ENCODE measurements at regions not wholly inside any gene's neighbourhood (a gene's known extent, or its start where the extent isn't known, plus 50 kb on each side); places are given as distances from the start of the nearest gene placed in this dataset.
"Not testable (repeated sequence)": the region's sequence is repeated elsewhere in the genome, so short reads cannot be mapped to it uniquely, and the experiment has no call there.

DNA sequence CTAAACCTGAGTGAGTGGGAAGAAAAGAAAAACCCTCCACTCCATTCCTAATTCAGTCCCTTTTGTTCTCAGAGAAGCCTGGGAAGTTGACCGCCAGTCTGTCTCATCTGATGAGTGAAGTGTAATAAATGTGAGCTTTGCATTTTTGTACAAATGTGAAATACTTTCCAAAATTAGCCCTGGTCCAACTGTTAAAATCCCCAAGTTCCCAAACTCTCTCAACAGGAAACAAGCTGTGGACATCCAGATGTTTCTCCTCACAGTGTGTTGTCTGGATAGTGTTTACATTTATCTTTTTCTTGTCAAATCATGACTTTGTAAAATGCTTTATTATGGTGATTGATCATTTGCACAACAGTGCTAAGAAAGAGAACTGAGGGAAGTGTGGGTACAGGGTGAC is 145.1 kb downstream of the TM2D1 start:
- no peak for DNase-seq

DNA sequence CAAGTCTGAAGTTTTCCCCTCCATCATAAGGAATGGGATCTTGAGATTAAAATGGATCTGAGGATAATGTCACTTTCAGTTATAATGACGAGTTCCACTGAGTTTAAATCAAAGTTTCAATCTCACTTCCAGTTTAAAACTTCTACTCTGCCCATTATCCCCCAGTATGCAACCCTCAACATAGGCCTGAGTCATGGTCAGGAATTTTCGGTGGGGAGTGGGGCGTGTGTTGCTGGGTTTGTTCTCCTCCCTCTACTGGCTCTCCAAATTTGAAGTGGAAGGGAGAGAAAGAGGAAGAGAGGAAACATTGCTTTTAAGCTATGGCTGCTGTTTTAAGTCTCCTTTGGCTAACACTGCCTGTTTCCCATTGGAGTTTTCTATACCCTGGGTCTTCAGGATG is 152.9 kb downstream of the TM2D1 start:
- DNase-seq: no peak

DNA sequence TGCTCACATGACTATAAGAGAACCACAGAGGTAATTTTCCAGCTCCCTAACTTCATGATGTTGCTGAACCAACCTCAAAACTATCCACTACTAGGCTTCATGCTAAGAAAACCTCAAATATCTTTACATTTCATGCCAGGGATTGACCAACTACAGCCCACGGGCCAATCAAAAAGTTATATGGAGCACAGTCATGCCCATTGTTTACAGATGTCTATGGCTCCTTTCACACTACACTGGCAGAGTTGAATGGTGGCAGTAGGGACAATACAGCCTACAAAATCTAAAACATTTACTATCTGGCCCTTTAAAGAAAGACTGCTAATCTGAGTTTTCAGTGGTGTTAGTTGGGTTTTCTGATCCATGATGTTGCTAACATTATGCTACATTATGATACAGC is 154.8 kb downstream of the TM2D1 start:
- DNase-seq: no peak

DNA sequence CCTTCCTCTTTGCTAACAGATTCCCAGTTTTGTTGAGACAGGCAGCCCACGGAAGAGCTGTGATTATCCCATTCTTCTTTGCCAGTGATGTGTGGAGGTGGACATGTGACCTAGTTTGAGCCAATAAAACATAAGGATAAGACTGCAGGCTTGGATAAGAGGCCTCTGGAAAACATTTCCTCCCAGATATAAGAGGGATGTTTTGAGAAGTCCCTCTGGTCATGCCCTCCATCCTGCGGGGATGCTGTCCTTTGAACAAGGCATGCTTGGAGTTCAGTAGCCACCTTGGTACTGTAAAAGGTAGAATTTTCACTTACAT is 155.7 kb downstream of the TM2D1 start:
- DNase-seq: no peak

DNA sequence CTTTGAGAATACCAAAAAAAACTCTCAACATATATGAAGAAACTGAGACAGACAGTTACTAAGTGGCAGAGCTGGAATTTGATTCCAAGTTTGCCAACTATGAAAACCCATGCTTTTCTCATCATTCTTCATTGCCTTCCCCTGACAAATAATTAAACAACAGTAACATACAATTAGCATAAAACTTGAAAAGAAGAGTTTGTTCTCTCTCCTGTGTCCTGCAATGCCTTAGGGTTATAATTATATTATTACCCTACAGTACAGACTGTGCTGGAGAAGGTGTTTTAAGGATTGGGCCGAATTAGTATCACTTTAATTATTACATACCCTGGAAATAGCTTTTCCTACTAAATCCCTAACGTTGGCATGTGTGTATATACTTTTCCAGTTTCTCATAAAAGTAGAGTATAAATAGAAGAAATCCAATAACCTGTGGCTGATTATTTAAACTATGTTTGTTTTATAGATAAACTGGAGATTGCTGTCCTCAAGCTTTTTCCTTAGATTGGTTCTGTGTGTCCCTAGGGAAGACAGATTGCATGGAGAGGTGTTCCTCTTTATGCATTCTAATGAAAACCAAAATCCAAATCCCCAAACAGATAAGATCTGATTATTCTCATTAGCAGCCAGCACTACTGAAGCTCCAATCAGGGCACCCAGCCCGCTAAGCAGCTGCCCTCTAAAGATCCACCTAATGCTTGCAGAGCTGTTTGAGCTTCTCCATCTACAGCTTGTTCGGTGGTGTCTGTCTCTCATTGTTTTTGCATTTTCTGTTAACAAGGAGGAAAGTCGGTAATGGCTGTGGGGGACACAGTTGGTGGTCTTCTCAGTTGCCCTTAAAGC is 156.3 kb downstream of the TM2D1 start:
- DNase-seq: no peak

DNA sequence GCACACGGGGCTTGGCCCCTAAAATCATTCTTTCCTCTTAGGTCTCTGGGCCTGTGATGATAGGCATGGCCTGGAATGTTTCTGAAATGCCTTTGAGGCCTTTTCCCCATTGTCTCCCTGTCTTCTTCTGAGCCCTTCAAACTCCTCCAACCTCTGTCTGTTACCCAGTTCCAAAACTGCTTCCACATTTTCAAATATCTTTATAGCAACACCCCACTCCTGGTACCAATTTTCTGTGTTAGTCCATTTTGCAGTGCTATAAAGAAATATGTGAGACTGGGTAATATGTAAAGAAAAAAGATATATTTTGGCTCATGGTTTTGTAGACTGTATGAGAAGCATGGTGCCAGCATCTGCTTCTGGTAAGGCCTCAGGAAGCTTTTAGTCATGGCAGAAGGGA is 158.8 kb downstream of the TM2D1 start:
- DNase-seq: no peak

DNA sequence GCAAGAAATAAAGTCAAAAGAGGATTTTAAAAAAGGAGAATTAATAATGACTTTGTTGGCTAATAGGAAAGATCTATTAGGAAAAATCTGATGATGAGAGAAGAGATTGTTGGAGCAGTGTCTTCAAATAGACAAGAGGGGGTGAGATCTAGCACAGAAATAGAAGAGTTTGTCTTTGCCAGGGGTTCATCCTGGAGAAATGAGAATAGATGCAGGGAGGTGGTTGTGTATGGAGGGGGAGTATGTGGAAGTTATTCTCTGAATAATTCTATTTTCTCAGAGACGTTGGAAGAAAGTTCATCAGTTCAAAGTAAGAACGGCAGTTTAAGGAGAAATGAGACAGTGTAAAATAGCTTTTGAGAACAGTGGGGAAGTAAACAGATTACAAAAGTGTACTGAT is 161.3 kb downstream of the TM2D1 start:
- DNase-seq: no peak

DNA sequence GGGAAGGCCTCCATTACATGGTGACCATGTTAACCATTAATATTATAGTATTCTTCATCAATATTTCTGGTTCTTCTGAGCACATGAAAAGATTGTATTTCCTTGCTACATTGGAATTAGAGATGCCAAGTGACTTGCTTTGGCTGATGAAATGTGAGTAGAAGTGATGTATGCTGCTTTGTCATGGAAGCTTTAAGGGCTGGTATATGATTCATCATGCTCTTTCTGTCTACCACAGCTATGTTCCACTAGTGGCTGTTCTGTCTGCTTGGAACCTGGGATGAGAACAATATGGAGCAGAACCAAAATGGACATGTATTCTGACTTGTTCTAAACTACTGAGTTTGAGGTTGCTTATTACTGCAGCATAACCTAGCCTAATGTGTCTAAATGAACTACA is 163.3 kb downstream of the TM2D1 start:
- no peak for DNase-seq

DNA sequence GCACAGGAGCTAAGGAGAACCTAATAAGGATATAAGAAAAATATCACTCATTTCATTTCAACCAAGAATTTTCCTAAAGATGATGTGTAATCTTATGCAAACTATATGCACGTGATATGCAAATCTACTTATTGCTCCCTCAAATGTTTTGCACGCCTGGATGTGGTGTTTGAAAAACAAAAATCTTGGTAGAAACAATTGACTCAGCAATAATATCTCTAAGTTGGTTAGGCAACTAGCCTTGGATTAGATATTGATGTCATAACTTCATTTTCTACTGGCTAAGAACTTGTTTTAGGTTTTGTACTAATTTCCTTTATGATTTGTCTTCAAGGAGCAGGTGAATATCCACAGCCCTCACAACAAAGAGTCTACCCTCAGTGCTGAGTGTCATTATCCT is 164.6 kb downstream of the TM2D1 start:
- DNase-seq: no peak

DNA sequence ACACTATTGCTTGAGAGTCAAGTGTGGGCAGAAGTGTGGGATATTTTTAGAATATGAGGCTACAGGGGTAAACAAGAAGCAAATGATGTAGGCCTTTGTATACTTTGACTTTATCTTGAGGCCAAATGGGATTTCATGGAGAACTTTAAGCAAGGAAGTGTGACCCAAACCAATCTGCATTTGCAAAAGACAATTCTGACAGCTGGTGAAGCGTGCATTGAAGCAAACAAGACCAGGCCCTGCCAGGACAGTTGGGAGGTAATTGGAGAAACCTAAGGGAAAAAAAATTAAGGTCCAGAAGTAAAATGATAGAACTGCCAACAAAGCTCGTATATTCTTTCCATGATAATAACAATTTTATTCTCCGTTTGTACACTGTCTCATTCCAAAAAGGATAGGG is 168.3 kb downstream of the TM2D1 start:
- DNase-seq: no peak

DNA sequence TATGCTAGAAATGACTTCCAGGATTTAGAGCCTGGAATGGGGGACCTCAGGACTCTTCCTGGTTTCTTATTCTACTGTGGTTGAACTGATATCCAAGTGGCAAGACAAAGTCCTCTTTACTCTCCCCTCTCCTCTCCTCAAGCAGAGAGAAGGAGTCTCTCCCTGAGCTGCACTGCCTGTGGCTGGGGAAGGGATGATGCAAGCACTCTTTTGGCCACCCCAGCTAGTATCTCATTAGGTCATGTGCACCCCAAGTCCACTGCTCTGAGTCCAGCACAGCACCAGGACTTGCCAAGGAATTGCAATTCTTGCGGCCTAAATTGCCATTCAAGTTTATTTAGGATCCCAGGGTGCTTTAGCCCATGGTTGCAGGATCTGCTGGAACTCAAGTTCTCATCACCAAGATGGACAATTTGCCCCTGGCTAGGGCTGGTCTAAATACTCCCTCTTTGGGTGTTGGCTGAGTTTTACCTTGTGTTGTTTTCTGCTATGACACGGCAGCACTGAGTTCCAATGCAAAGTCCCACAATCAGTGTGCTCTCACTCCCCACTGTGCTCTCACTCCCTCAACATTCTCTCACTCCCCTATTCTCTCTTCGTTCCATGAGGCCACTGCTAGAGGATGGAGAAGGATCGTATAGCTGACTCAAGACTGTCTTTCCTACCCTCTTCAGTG is 172.2 kb downstream of the TM2D1 start:
- DNase-seq: no peak

DNA sequence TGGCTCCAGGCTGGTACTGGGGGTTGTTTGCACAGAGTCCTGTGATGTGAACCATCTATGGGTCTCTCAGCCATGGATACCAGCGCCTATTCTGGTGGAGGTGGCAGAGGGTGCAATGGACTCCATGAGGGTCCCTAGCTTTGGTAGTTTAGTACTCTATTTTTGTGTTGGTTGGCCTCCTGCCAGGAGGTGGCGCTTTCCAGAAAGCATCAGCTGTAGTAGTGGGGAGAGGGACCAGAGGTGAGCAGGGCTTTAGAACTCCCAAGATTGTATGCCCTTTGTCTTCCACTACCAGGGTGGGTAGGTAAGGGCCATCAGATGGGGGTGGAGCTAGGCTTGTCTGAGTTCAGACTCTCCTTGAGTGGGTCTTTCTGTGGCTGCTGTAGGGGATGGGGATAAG is 177.6 kb downstream of the TM2D1 start:
- peak; percentile 3 for DNase-seq

DNA sequence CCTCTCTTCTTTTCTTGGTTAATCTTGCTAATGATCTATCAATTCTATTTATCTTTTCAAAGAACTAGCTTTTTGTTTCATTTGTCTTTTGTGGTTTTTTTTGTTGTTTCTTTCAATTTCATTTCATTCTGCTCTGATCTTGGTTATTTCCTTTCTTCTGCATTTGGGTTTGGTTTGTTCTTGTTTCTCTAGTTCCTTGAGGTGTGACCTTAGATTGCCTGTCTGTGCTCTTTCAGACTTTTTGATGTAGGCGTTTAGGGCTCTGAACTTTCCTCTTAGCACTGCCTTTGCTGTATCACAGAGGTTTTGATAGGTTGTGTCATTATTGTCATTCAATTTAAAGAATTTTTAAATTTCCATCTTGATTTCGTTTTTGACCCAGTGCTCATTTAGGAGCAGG is 180.1 kb downstream of the TM2D1 start:
- DNase-seq: not testable (repeated sequence)

DNA sequence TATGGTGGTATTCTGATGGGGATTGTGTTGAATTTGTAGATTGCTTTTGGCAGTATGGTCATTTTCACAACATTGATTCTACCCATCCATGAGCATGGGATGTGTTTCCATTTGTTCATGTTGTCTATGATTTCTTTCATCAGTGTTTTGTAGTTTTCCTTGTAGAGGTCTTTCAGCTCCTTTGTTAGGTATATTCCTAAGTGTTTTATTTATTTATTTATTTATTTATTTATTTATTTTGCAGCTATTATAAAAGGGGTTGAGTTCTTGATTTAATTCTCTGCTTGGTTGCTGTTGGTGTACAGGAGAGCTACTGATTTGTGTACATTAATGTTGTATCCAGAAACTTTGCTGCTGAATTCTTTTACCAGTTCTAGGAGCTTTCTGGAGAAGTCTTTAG is 181.4 kb downstream of the TM2D1 start:
- not testable (repeated sequence) for DNase-seq

DNA sequence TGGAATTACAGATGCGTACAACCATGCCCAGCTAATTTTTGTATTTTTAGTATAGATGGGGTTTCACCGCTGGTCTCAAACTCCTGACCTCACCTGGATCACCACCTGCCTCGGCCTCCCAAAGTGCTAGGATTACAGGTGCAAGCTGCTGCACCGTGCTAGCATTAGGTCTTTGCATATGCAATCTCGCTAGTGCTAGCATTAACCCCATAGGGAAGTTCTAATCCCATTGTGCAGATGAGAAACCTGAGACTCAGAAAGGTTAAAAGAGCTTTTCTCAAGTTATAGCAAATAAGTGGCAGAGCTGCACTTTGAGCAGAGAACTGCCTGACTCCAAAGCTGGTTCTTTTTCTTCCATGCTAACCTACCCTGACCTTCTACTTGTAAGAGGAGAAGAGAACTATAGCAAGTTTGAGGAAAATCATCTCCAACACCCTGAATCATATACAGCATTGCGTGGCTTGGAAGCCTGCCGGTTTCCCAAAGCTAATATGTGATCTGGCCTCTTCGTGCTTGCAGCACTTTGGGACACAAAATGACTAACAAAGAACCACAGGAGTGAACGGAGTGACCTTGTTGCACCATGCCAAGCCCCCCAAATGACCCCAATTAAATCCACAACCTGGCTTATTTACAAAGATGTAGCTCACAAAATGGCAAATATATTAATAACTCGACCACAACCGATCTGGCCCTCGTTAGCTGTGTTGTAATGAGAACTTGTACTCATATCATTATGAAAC is 185.1 kb downstream of the TM2D1 start:
- no peak for DNase-seq

DNA sequence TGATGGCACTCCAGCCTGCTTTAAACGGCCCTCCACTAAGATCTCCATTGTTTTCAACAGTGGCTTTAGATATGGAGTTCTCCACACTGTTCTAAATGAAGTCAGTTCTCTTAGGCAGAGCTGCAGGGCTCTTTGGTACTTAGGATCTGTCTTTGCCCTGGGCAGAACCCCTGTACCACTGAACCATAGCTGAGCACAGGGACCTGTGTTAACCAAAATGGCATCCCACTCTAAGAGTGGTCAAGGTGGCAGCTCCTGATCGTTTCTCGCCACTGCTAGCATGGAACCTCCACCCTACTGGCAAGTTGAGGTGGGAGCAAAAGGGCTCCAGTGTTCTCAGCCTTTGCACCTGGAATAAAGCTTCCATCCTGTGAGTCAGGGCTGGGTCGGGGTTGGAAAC is 186.7 kb downstream of the TM2D1 start:
- no peak for DNase-seq

DNA sequence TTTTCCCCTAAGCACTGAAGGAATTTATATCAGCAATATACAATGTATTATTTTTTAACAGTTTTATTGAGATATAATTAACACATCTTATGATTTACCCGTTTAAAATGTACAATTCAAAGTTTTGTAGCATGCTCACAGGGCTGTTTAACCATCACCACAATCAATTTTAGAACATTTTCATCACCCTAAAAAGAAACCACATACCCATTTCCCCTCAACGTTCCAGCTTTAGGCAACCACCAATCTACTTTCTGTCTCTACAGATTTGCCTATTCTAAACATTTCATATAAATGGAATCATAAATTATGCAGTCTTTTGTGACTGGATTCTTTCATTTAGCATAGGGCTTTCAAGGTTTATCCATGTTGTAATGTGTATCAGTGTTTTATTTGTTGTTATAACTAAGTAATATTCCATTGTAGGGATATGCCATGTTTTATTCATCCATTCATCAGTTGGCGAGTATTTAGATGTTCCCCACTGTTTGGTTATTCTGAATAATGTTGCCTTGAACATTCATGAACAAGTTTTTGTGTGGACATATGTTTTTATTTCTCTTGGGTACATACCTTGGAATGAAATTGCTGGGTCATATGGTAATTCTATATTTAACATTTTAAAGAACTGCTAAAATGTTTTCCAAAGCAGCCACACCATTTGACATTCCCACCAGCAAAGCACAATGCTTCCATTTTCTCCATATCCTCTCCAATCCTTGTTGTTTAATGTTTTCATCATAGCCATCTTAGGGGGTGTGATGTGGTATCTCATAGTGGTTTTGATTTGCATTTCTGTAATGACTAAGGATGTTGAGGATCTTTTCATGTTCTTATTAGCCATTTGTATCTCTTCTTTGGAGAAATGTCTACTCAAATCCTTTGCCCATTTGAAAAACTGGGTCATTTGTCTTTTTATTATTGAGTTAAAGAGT is 188.5 kb downstream of the TM2D1 start:
- DNase-seq: no peak

DNA sequence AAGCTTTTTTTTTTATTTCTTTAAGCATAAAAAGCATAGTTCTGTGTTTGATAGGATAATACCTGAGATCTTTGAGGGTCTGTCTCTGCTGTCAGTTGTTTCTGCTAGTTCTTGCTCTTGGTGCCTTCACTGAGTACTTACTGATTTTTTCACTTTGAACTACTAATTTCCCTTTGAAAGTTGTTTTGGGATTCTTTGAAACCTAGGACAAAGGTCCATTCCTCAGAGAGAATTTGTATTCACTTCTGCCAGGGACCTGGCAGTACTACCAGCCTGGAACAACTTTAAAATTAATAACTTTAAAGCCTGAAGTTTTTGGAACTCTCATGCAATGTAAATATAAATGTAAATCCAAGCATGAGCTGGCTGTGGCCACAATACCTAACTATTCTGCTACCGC is 190.1 kb downstream of the TM2D1 start:
- DNase-seq: no peak

DNA sequence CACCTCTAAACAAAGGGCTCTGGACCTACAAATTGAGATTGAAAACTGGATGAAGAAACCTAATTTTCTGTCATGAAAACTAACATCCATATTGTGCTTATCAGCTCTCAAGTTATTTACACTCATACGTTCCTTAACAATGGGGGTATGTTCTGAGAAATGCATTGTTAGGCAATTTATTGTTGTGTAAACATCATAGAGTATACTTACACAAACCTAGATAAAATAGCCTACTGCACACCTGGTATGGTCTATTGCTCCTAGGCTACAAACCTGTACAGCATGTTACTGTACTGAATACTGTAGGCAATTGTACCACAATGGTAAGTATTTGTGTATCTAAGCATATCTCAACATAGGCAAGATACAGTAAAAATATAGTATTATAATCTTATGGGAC is 191.4 kb downstream of the TM2D1 start:
- DNase-seq: no peak

DNA sequence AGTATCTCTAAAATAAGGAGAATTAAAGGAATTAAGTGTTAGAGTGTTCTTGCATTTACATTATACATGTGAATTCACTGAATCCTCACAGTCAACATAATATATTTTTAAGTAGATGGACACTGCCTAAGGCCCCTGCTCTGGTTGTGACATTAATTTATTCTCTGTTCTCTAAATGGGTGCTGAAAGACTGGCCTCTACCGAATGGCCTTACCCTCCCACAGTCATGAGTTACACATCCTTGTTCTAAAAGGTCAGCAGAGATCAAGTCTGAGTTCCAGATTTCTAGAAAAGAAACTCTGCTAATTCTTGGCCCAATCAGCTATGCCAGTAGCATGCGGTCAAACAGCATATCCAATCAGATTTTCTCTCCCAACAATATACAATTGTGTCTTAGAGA is 193.2 kb downstream of the TM2D1 start:
- no peak for DNase-seq

DNA sequence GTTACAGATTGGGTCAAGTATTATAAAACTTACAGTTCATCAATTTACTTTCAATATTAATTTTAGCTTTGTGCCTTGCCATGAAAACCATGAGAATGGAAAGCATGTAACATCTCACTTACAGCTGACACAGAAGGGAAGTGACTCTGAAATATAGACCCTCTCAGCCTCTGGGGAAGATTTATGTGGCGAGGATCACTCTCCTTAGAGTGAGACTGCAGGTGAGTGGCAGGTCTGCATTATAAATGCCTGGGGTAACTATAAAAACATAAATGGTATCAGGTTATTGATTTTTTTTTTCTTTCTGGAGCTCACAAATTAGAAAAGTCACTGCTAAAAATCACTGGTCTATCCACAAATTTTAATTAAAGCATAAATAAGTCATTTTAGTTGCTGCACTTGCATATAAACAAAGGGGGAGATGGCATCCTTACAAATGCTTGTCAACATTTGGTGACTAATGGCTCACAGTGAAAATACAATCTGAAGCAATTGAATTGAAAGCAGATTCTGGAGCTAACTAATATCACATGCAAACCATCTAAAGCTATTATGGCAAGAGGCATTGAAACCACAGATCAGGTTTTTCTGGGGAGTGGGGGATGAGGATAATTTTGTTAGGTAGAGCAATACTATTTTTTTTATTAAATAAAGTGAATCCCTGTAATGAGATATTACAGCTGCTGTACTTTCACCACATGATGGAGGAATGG is 200.9 kb downstream of the TM2D1 start:
- no peak for DNase-seq

DNA sequence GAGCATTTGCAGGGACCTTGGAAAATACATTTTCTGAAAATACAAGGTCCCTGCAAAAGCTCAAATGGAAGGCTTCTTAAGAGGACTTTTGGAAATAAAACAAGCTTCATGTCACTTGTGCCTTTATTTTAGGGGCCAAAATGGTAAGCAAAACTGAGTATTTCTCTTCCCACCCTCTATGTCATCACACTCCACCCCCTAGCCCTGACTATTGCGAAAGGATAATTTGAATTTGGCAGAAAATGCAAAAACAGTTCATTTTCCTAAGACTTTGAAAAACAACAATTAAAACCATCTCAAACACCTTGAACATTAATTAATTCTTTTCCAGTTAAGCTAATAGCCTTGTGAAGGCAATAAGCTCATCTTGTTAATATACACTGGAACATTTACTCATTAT is 201.7 kb downstream of the TM2D1 start:
- DNase-seq: no peak
